H9 (cell line): ENCODE measurements at regions not wholly inside any gene's neighbourhood (a gene's known extent, or its start where the extent isn't known, plus 50 kb on each side); places are given as distances from the start of the nearest gene placed in this dataset.

Experiments
- DNase-seq: peaks from one replicate; pipeline ENCODE4 v3.0.0-alpha.2; 2017
- H2AFZ ChIP-seq: one replicate; pipeline ENCODE4 v1.6.1; 2013; ENCODE audit warnings: mild to moderate bottlenecking, low read length, control low read depth, moderate library complexity
- H2AK5ac ChIP-seq: 2 replicates; pipeline ENCODE4 v1.6.1; 2013; ENCODE audit warnings: low read length, control low read depth, mixed read lengths; ENCODE audit not compliant: insufficient read length
- H2BK120ac ChIP-seq: one replicate; pipeline ENCODE4 v1.6.1; 2013; ENCODE audit warnings: low read depth, mild to moderate bottlenecking, low read length, control low read depth, inconsistent platforms; ENCODE audit not compliant: poor library complexity, severe bottlenecking
- H2BK12ac ChIP-seq: 2 replicates; pipeline ENCODE4 v1.6.1; 2013; ENCODE audit warnings: low read length, control low read depth, mixed read lengths, low read depth; ENCODE audit not compliant: insufficient read length
- H2BK15ac ChIP-seq: 2 replicates; pipeline ENCODE4 v1.6.1; 2013; ENCODE audit warnings: low read depth, low read length, control low read depth
- H2BK20ac ChIP-seq: one replicate; pipeline ENCODE4 v1.6.1; 2013; ENCODE audit warnings: low read depth, mild to moderate bottlenecking, low read length, control low read depth, inconsistent platforms; ENCODE audit not compliant: poor library complexity, severe bottlenecking
- H2BK5ac ChIP-seq: 2 replicates; pipeline ENCODE4 v1.6.1; 2013; ENCODE audit warnings: low read length, control low read depth, mixed read lengths; ENCODE audit not compliant: insufficient read length
- H3K14ac ChIP-seq: 2 replicates; pipeline ENCODE4 v1.6.1; 2013; ENCODE audit warnings: low read length, control low read depth; ENCODE audit not compliant: insufficient read depth
- H3K18ac ChIP-seq: 2 replicates; pipeline ENCODE4 v1.6.1; 2013; ENCODE audit warnings: low read depth, mild to moderate bottlenecking, mixed read lengths, low read length, control low read depth; ENCODE audit not compliant: insufficient read length
- H3K23ac ChIP-seq: 2 replicates; pipeline ENCODE4 v1.6.1; 2013; ENCODE audit warnings: low read length, control low read depth, mixed read lengths, low read depth; ENCODE audit not compliant: insufficient read length
- H3K23me2 ChIP-seq: 2 replicates; pipeline ENCODE4 v1.6.1; 2013; ENCODE audit warnings: low read depth, mild to moderate bottlenecking, mixed read lengths, low read length, control low read depth; ENCODE audit not compliant: insufficient read length, poor library complexity, severe bottlenecking
- H3K27ac ChIP-seq: 2 replicates; pipeline ENCODE4 v1.5.1; 2013; ENCODE audit warnings: low read length, control low read depth, mixed read lengths, low read depth; ENCODE audit not compliant: insufficient read length
- H3K27me3 ChIP-seq: 2 replicates; pipeline ENCODE4 v1.6.1; 2013; ENCODE audit warnings: low read length, control low read depth, inconsistent platforms; ENCODE audit not compliant: insufficient read depth
- H3K4ac ChIP-seq: 2 replicates; pipeline ENCODE4 v1.6.1; 2013; ENCODE audit warnings: low read depth, mild to moderate bottlenecking, control low read depth, inconsistent platforms, low read length, moderate library complexity
- H3K4me1 ChIP-seq: 2 replicates; pipeline ENCODE4 v1.6.1; 2013; ENCODE audit warnings: low read length, control low read depth, inconsistent platforms; ENCODE audit not compliant: insufficient read depth
- H3K4me2 ChIP-seq: 2 replicates; pipeline ENCODE4 v1.6.1; 2013; ENCODE audit warnings: low read length, control low read depth, mixed read lengths; ENCODE audit not compliant: insufficient read length, insufficient read depth
- H3K56ac ChIP-seq: 2 replicates; pipeline ENCODE4 v1.6.1; 2013; ENCODE audit warnings: low read depth, mild to moderate bottlenecking, mixed read lengths, low read length, control low read depth; ENCODE audit not compliant: insufficient read length
- H3K79me1 ChIP-seq: 2 replicates; pipeline ENCODE4 v1.6.1; 2013; ENCODE audit warnings: low read depth, mild to moderate bottlenecking, moderate library complexity, low read length, control low read depth, inconsistent platforms; ENCODE audit not compliant: insufficient read depth, poor library complexity, severe bottlenecking
- H3K79me2 ChIP-seq: 2 replicates; pipeline ENCODE4 v1.6.1; 2013; ENCODE audit warnings: low read length, control low read depth, inconsistent platforms; ENCODE audit not compliant: insufficient read depth
- H3K9ac ChIP-seq: 2 replicates; pipeline ENCODE4 v1.6.1; 2013; ENCODE audit warnings: low read length, control low read depth, mixed read lengths; ENCODE audit not compliant: insufficient read length; ENCODE audit errors: extremely low read depth
- H3K9me3 ChIP-seq: one replicate; pipeline ENCODE4 v1.6.1; 2013; ENCODE audit warnings: low read depth, low read length, inconsistent platforms; ENCODE audit not compliant: control insufficient read depth
- H3T11ph ChIP-seq: one replicate; pipeline ENCODE4 v1.6.1; 2013; ENCODE audit warnings: mild to moderate bottlenecking, low read length, control low read depth, inconsistent platforms
- H4K20me1 ChIP-seq: one replicate; pipeline ENCODE4 v1.6.1; 2013; ENCODE audit not compliant: control insufficient read depth, insufficient read length, insufficient read depth
- H4K5ac ChIP-seq: 2 replicates; pipeline ENCODE4 v1.6.1; 2013; ENCODE audit warnings: low read depth, mild to moderate bottlenecking, mixed read lengths, low read length, control low read depth; ENCODE audit not compliant: insufficient read length
- H4K8ac ChIP-seq: replicated peaks from 2 replicates; pipeline ENCODE4 v1.6.1; 2013; ENCODE audit warnings: low read length, control low read depth, mixed read lengths, low read depth; ENCODE audit not compliant: insufficient read length
- H4K91ac ChIP-seq: 2 replicates; pipeline ENCODE4 v1.6.1; 2013; ENCODE audit warnings: low read depth, mild to moderate bottlenecking, moderate library complexity, mixed read lengths, low read length, control low read depth; ENCODE audit not compliant: insufficient read length
- H3K27ac Mint-ChIP-seq, 3 experiments: 2 replicates in 2 of 3; 3 replicates in 1 of 3; pipeline ENCODE4 v1.8.0; 2020 to 2021; ENCODE audit warnings: mixed read lengths in 3 of 3, mild to moderate bottlenecking in 1 of 3, moderate library complexity in 1 of 3
- H3K27me3 Mint-ChIP-seq: 2 replicates; pipeline ENCODE4 v1.8.0; 2021; ENCODE audit warnings: low read depth, mild to moderate bottlenecking, moderate library complexity, mixed read lengths
- H3K36me3 Mint-ChIP-seq, 3 experiments: 2 replicates in 2 of 3; 3 replicates in 1 of 3; pipeline ENCODE4 v1.8.0; 2020 to 2021; ENCODE audit warnings: low read depth in 3 of 3, mixed read lengths in 3 of 3; ENCODE audit not compliant: insufficient read depth in 1 of 3
- H3K4me1 Mint-ChIP-seq, 2 experiments: 2 replicates each; pipeline ENCODE4 v1.8.0; 2020; ENCODE audit warnings: mixed read lengths in 2 of 2
- H3K4me3 Mint-ChIP-seq, 2 experiments: 2 replicates in 1 of 2; 3 replicates in 1 of 2; pipeline ENCODE4 v1.8.0; 2020 to 2021; ENCODE audit warnings: mild to moderate bottlenecking in 2 of 2, mixed read lengths in 2 of 2, moderate library complexity in 1 of 2
- H3K9me3 Mint-ChIP-seq, 2 experiments: 2 replicates in 1 of 2; 3 replicates in 1 of 2; pipeline ENCODE4 v1.8.0; 2020; ENCODE audit warnings: mild to moderate bottlenecking in 2 of 2, mixed read lengths in 2 of 2, moderate library complexity in 1 of 2
- CTCF ChIP-seq: fragments of 200-600 bp; sonication (generic); conservative IDR thresholded peaks from 3 replicates; pipeline ENCODE4 v1.8.0; 2021; ENCODE audit warnings: antibody characterized with exemption, mild to moderate bottlenecking
- WGBS: extraction: QIAGEN DNeasy Blood & Tissue Kit; methylation state at CpG from one replicate; pipeline ENCODE4 v1.1.7; 2013; ENCODE audit warnings: missing lambda C conversion rate, low lambda C conversion rate, mixed read lengths; ENCODE audit not compliant: insufficient read length; ENCODE audit errors: extremely low coverage; 5-methylcytosine and 5-hydroxymethylcytosine counted together

DNA sequence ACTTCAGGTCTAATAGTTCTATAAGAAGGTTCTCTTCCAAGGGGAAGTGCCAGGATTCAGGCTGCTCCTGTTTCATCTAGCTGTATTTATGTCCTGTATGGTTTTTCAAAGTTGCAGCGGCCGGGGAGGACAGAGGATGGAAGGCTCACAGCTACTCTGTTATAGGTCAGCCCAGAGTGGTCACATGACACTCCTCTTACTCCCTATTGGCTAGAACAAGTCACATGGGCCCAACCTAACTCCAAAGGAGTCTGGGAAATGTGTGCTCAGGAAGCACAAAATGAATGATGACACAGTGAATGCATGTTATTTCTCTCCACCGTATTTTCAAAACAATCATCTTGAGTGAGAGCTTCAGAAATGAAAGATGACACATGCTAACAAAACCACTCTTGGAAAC is 645.1 kb upstream of the RBFOX1 start:
- Histone ChIP-seq H3K4me2 (no peak overlapping the region), H2BK15ac (no peak overlapping the region), H2BK120ac (no peak overlapping the region), H3K9ac (no peak overlapping the region), H3K23ac (no peak overlapping the region), H3K4me1 (no peaks in the 10 kb centered on the region), H3K79me2 (no peaks in the 10 kb centered on the region), H4K20me1 (no peaks in the 10 kb centered on the region), H2AK5ac (no peak overlapping the region), H4K91ac (no peak overlapping the region), H4K5ac (no peak overlapping the region), H3K14ac (no peak overlapping the region), H3K27me3 (no peaks in the 10 kb centered on the region), H3K4ac (no peak overlapping the region), H3T11ph (no peak overlapping the region), H3K27ac (no peak overlapping the region), H3K18ac (no peak overlapping the region), H3K79me1 (no peaks in the 10 kb centered on the region), H2BK12ac (no peak overlapping the region), H4K8ac (no peak overlapping the region), H3K23me2 (no peaks in the 10 kb centered on the region), H2BK20ac (no peak overlapping the region), H3K56ac (no peak overlapping the region), H2AFZ (no peak overlapping the region), H3K9me3 (no peaks in the 10 kb centered on the region), H2BK5ac (no peak overlapping the region)
- no peak for TF ChIP-seq CTCF
- Mint-ChIP-seq H3K9me3 (peaks cover 5 to 11% of the 10 kb centered on the region in 2 experiments; a peak in 4 of 5 replicates), H3K4me3 (no peak overlapping the region), H3K4me1 (peaks cover 0 to 2% of the 10 kb centered on the region in 2 experiments; a peak in 2 of 4 replicates), H3K27ac (no peak overlapping the region), H3K36me3 (peaks cover 0 to 10% (median 0%) of the 10 kb centered on the region in 3 experiments; a peak in 3 of 7 replicates), H3K27me3 (peaks cover 3% of the 10 kb centered on the region)
- WGBS, result no CpG with 5 or more reads among the region's 3 CpGs
- no peak for DNase-seq
